ENCODE measurements at regions not wholly inside any gene's neighbourhood (a gene's known extent, or its start where the extent isn't known, plus 50 kb on each side); places are given as distances from the start of the nearest gene placed in this dataset.

DNA sequence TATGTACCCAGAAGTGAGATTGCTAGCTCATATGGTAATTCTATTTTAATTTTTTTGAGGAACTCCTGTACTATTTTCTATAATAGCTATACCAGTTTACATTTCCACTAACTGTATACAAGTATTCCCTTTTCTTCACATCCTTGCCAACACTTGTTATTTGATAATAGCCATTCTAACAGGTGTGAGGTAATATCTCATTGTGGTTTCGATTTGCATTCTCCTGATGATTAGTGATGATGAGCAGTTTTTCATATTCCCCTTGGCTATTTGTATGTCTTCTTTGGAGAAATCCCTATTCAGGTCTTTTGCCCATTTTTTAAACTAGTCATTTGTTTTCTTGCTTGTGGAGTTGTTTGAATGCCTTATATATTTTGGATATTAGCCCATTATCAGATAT is 121.3 kb downstream of the BBS10 start:
- TF ChIP-seq, protein P1, sequence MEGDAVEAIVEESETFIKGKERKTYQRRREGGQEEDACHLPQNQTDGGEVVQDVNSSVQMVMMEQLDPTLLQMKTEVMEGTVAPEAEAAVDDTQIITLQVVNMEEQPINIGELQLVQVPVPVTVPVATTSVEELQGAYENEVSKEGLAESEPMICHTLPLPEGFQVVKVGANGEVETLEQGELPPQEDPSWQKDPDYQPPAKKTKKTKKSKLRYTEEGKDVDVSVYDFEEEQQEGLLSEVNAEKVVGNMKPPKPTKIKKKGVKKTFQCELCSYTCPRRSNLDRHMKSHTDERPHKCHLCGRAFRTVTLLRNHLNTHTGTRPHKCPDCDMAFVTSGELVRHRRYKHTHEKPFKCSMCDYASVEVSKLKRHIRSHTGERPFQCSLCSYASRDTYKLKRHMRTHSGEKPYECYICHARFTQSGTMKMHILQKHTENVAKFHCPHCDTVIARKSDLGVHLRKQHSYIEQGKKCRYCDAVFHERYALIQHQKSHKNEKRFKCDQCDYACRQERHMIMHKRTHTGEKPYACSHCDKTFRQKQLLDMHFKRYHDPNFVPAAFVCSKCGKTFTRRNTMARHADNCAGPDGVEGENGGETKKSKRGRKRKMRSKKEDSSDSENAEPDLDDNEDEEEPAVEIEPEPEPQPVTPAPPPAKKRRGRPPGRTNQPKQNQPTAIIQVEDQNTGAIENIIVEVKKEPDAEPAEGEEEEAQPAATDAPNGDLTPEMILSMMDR (IDR thresholded peaks at IDR 0.05): no peak
- intact Hi-C loops (cut with DNase I, micrococcal nuclease): no loop called here
- ATAC-seq (no peak), DNase-seq (no peak)
- H3K36me3 ChIP-seq (ENCODE audit: low read depth): no peaks in the 10 kb centered on the region
- H3K9me3 ChIP-seq: no peaks in the 10 kb centered on the region
- no peaks in the 10 kb centered on the region for H3K4me1 ChIP-seq (ENCODE audit: low read depth)
- no peak overlapping the region for H3K4me3 ChIP-seq

DNA sequence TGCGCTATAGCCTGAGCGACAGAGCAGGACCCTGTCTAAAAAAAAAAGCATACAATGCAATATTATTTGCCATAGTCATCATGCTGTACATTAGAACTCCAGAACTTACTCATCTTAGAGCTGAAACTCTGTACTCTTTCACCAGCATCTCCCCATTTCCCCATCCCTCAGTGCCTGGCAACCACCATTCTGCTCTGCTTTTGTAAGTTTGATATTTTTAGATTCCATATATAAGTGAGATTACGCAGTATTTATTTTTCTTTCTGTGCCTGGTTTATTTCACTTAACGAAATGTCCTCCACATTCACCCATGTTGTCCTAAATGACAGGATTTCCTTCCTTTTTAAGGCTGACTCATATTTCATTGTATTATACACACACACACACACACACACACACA is 121.8 kb downstream of the BBS10 start:
- Histone ChIP-seq H3K36me3 (ENCODE audit: low read depth) (no peaks in the 10 kb centered on the region), H3K4me3 (no peak overlapping the region), H3K4me1 (ENCODE audit: low read depth) (no peaks in the 10 kb centered on the region), H3K9me3 (no peaks in the 10 kb centered on the region)
- intact Hi-C loops (cut with DNase I, micrococcal nuclease): no loop called here
- TF ChIP-seq, protein P1 (IDR thresholded peaks at IDR 0.05): no peak
- DNase-seq (no peak), ATAC-seq (no peak)

DNA sequence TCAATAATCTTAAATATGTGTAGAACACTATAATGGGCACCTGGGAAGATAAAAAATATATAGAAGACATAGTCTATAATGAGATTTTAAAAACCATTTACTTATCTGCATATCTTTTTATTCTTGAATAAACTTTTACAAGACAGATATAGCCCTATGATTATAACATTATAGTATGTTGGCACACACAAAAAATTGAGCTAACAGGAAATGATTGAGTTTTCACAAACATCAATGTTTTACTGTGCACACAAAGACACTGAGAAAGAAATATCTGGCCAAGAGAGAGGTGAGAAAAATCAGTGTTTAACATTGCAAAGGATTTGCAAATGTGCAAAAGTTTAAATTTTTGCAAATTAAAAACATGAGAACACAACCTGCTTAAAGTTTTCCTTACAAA is 124.3 kb downstream of the BBS10 start:
- no peak for DNase-seq
- H3K4me3 ChIP-seq: no peak overlapping the region
- intact Hi-C loops (cut with DNase I, micrococcal nuclease): no loop called here
- no peaks in the 10 kb centered on the region for H3K4me1 ChIP-seq (ENCODE audit: low read depth)
- TF ChIP-seq, protein P1 (IDR thresholded peaks at IDR 0.05): no peak
- no peaks in the 10 kb centered on the region for H3K9me3 ChIP-seq
- H3K36me3 ChIP-seq (ENCODE audit: low read depth): no peaks in the 10 kb centered on the region
- ATAC-seq: no peak

DNA sequence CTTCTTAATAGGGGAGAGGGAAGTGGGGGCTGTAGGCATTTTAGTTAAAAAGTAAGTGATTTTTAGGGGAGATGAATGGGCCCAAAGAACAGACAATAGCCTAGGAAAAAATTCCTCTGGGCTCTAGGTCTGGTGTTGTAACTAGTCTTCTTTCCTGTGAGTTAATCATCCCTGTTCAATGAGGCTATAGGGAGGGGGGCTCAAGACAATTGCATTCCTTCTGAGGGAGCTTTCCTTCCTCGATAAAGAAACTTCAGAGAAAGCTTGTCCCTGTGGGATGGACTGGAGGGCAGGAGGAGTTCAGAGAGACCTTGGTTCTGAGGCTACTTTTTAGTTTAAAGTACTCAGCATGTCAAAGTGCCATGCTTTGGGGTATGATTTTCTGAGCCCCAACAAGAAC is 127.2 kb downstream of the BBS10 start:
- no peak for ATAC-seq
- H3K9me3 ChIP-seq: no peaks in the 10 kb centered on the region
- H3K4me3 ChIP-seq: no peak overlapping the region
- no peaks in the 10 kb centered on the region for H3K36me3 ChIP-seq (ENCODE audit: low read depth)
- intact Hi-C loops (cut with DNase I, micrococcal nuclease): no loop called here
- H3K4me1 ChIP-seq (ENCODE audit: low read depth): no peaks in the 10 kb centered on the region
- DNase-seq: no peak
- TF ChIP-seq, protein P1 (IDR thresholded peaks at IDR 0.05): no peak

DNA sequence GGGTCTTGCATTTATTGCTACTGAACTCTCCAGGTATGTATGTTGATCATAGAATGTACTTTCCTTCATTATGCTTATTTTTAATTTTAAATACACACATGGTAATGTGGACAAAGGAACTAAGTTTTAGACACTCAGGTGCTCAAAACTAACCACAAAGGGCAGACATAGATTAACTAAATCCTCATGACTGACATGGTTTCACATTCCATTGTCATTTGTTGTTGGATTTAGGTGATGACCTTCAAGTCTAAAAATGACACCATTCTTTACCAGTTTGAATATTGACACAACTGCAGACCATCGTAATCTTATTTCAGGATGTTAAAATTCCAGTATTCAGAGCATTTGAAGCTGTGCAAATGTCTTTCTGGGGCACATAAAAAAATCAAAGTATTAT is 128.4 kb downstream of the BBS10 start:
- H3K4me3 ChIP-seq: no peak overlapping the region
- H3K4me1 ChIP-seq (ENCODE audit: low read depth): no peaks in the 10 kb centered on the region
- TF ChIP-seq, protein P1 (IDR thresholded peaks at IDR 0.05): no peak
- intact Hi-C loops (cut with DNase I, micrococcal nuclease): no loop called here
- DNase-seq (no peak), ATAC-seq (no peak)
- no peaks in the 10 kb centered on the region for H3K36me3 ChIP-seq (ENCODE audit: low read depth)
- H3K9me3 ChIP-seq: no peaks in the 10 kb centered on the region

Measured in mucosa of descending colon (tissue), 3 donors.